GM23248 (cell line): ENCODE measurements at regions not wholly inside any gene's neighbourhood (a gene's known extent, or its start where the extent isn't known, plus 50 kb on each side); places are given as distances from the start of the nearest gene placed in this dataset.

ENCODE experiments used
- EZH2 ChIP-seq: fragments of 200-600 bp; sonication (generic); IDR thresholded peaks from 2 replicates; pipeline ENCODE4 v1.6.1; 2018; ENCODE audit warnings: antibody characterized with exemption, mild to moderate bottlenecking; ENCODE audit not compliant: insufficient read depth, poor library complexity, severe bottlenecking
- EZH2phosphoT487 ChIP-seq: fragments of 200-600 bp; sonication (generic); IDR thresholded peaks from 2 replicates; pipeline ENCODE4 v1.6.1; 2018; ENCODE audit warnings: antibody characterized with exemption, moderate library complexity, mild to moderate bottlenecking, low read depth; ENCODE audit not compliant: insufficient read depth

GRCh38 chr11:134679592-134679991, 267.6 kb upstream of the B3GAT1 start:
- no peak for TF ChIP-seq EZH2
- TF ChIP-seq EZH2phosphoT487, result no peak
